HS-5 (cell line): ENCODE measurements at regions not wholly inside any gene's neighbourhood (a gene's known extent, or its start where the extent isn't known, plus 50 kb on each side); places are given as distances from the start of the nearest gene placed in this dataset.

Source experiments
- DNase-seq: peaks from one replicate; pipeline ENCODE4 v3.0.0-alpha.2; 2012; ENCODE audit warnings: low read depth

DNA sequence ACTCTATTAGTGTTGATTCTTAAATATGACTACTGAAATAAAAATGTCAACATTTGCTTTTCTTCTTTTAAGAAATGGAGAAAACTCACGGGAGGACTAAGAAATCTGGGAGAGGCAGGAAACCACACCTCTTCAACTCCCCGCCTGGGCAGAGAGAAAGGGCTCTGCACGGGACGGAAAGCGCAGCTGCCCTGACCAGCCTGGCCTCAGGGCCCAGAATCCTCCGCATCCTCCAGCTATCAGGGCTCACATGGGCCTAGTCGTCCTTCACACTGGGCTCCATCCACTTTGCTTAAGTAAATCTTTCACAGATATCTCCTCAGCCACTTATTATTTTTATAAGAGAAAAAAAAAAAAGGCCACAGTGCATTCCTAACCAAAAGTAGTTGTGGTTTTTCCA is 215.1 kb downstream of the TBXT start:
- DNase-seq = no peak

DNA sequence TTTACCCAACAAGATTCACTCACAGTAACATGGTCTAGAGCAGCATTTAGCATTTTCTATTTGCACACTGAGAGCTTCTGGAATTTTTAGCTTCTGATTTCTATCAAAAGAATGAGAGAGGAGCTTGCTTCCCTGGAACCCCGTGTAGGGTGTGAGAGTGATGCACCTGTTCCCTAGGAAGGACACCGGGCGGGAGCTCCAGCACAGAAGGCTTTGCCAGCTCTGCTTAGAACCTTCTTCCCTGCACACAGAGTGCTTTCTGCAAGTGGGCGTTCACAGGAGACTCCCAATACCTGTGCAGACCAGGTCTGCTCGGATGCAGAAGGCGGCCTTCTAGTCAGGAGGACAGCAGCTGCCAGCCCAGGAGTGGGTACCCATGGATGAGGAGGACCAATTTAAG is 217.3 kb downstream of the TBXT start:
- DNase-seq = no peak

- no peak for DNase-seq
These were observed 218.3 kb downstream of the TBXT start for GRCh38 chr6:165949324-165949723.

- no peak for DNase-seq
These were observed 223.6 kb downstream of the TBXT start for GRCh38 chr6:165944002-165944466.

DNA sequence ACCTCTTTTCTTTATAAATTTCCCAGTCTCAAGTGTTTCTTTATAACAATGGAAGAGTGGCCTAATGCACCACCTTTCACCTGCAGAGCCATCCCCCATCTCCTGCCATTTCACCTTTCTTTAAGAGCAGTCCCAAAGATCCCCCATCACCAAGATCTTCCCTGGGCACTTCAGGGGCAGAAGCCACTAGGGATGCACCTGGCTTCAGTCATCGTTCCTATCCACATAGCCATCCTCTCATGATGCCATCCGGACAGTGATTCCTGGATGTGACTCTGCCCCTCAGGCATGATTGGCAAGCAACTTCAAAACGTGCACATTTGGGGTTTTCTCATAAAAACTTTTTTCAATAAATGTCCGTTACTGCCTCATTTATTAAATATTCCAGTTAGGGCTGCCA is 225.9 kb downstream of the TBXT start:
- no peak for DNase-seq

- no peak for DNase-seq
These were observed 226.3 kb downstream of the TBXT start for GRCh38 chr6:165941249-165941775.

GRCh38 chr6:165940366-165940765 is 227.3 kb downstream of the TBXT start:
- DNase-seq = no peak

GRCh38 chr6:165939601-165940290 is 227.9 kb downstream of the TBXT start:
- no peak for DNase-seq

- DNase-seq = no peak
These were observed 228.6 kb downstream of the TBXT start for GRCh38 chr6:165939047-165939446.

DNA sequence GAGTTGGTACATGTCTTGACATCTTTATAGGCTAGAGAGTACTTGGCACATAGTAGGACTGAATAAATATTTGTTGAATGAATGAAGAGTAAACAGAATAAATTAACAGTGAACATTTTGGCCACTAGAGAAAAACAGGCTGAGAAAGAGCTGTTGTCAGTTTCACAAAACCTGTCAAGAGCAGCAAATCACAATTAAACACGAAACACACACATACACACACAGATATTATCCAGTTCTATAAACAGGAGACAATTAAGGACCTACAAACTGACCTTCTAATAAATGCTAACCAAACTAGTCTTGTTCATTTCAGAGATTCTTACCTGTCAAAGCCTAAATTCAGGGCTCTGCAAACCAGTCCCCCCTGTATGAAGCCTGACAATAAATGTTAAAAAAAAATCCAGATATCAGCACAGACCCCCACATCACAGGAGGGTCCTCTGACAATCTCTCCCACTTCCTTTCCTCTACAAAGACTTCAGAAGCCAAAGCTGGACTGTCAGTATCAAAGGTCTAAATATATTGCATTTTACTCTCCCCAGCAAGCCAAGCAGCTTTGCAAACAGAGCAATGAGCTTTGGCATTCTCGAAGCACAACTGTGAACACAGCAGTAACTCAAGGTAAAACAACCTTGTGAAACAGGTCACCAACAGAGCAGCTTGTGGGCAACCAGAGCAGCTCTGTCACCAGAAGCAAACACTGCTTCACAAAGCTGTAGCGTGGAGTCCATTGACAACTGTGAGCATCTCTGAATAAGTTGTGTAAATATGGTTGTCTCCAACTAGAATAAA is 229.9 kb downstream of the TBXT start:
- DNase-seq = no peak

DNA sequence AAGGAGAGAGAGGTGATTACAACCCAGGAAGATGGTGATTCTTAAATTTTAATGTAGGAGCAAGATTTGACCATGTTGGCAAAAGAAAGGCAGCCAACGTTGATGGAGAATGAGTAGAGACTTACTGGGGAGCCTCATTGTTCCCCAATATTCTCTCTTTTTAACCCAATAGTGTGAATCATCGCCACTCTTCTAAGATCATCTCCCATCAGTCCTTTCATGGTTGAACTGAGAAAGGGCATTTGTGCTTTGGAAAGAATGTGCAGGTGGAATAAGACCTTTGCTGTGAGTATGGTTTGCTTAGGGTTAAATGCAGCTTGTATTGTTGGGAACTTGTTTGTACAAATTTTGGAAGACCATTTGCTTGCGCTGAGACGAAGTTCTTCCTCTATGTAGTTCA is 231.0 kb downstream of the TBXT start:
- DNase-seq = no peak

- no peak for DNase-seq
These were observed 231.6 kb downstream of the TBXT start for GRCh38 chr6:165936096-165936495.

- no peak for DNase-seq
These were observed 236.0 kb downstream of the TBXT start for GRCh38 chr6:165931675-165932074.

DNA sequence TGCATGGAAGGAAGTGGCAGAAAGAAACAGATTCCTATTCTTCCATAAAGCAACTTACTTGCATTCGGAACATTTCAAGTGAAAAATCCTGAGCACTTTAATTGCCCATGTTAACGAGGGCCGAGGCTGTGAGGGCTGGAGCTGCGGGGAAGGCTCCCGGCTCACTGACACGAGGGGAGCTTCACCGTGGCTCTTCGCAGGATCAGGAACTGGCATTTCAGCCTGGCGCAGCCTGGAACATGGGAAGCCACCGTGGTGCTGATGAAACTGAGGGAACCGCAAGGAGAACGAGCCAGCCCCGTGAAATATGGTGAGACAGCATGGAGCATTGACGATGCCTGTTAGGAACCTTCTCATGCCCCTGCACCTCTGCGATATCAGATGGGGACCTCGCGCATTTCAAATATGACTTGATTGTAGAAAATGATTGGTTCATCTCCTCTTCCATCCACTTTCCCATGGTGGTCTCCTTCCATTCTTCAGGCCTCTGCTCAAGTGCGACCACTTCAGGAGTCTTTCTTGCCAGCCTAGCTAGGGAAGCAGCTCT is 236.9 kb downstream of the TBXT start:
- no peak for DNase-seq

DNA sequence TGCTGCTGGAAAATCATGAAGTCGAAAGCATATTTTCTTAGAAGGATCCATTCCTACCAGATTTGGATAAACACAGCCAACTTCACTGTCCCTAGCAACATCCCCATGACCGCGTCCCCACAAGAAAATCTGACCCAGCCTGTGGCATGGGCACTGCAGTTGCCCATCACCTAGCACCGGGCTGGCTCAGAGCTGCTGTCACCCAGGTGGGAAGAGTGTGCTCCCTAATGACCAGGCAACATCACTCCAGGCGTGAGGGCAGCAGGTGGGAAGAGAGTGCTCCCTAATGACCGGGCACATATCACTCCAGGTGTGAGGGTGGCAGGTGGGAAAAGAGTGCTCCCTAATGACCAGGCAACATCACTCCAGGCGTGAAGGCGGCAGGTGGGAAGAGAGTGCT is 238.0 kb downstream of the TBXT start:
- no peak for DNase-seq

GRCh38 chr6:165926378-165926777 is 241.3 kb downstream of the TBXT start:
- no peak for DNase-seq

- DNase-seq = no peak
These were observed 242.0 kb downstream of the TBXT start for GRCh38 chr6:165925474-165926156.

- DNase-seq = no peak
These were observed 245.3 kb downstream of the TBXT start for GRCh38 chr6:165922309-165922794.

DNA sequence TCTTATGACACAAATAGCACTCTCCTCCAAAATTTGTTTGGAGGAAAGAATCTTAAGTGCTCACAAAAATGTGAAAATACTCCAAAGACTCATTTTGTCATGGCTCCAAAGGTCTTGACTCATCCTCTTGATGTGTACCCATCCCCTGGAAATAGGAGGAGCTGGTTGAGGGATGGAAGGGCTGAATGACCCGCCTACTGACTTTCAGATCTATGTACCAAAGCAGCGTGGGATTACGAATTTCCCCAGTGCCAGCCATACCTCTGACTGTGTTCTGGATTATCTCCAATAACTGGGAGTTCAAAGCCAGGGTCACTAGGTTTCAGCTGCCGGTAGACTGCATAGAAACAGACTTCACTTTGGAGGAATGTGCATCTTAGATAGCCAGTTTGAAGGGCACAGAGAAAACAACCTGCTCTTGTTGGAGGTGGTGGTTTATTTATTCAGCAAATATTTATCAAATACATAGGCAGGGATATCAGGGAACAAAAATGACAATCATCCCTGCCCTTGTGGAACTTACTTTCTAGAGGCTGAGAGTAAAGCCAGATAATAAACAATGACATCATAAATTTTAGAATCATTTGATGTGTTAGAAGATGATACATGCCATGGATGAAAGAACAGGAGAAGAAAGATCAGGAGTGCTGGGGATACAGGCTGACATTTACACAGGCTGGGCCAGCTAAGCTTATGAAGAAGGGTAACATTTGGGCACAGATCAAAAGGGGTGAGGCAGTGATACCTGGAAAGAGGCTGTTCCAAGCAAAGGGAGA is 246.6 kb downstream of the TBXT start:
- DNase-seq = no peak

- DNase-seq = no peak
These were observed 250.1 kb downstream of the TBXT start for GRCh38 chr6:165917576-165917975.

GRCh38 chr6:165915022-165915770 is 252.2 kb upstream of the PDE10A start:
- DNase-seq = no peak
